GM18951 (cell line): ENCODE measurements at regions not wholly inside any gene's neighbourhood (a gene's known extent, or its start where the extent isn't known, plus 50 kb on each side); places are given as distances from the start of the nearest gene placed in this dataset.

Experiments
- POLR2A ChIP-seq: IDR thresholded peaks from 4 replicates; pipeline ENCODE4 v1.6.1; 2011; ENCODE audit warnings: mild to moderate bottlenecking; ENCODE audit not compliant: insufficient read length, insufficient read depth; ENCODE audit errors: extremely low read depth
- in situ Hi-C: fragments of 300-500 bp; cut with MboI; formaldehyde crosslinking; loops from one replicate; pipeline ENCODE4 v1.12.0; 2022; ENCODE audit warnings: low sequenced_read_pairs, mixed read lengths, inconsistent platforms; ENCODE audit not compliant: unreplicated experiment

DNA sequence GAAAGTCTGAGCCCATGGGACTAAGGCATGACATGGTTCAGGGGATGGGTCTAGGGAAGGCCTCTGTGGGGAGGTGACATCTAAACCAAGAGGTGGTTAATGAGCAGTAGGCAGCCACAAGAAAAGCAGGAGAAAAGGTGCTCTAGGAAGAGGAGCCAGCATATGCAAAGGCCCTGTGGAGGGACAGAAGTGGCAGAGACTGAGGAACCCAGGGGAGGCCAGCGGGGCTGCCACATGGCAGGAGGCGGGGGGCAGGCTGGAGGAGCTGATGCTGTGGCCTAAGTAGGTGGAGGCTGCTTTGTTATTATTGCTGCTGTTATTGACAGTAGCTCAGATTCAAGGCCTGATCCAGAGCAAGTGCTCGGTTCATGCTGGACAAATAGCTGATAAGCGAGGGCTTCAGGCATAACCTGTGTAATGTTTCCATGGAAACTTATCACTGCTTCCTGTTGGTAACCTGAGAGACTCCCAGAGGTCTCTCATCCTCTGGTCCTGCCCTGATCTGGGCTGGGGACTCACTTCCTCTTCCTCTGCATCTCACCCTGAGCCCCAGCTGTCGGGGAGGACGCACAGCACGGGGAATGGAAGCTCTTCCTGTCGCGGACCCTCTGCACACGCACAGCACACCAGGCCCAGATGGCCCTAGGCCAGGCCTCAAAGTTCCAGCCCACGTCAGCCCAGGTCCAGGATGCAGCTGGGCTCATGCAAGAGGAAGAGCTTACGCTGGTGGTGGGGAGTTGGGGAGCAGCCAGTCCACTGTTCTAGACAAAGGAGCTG lies 75.2 kb upstream of the TP53I11 start:
- in situ Hi-C loops, result no loop called here
- no peak for TF ChIP-seq POLR2A

DNA sequence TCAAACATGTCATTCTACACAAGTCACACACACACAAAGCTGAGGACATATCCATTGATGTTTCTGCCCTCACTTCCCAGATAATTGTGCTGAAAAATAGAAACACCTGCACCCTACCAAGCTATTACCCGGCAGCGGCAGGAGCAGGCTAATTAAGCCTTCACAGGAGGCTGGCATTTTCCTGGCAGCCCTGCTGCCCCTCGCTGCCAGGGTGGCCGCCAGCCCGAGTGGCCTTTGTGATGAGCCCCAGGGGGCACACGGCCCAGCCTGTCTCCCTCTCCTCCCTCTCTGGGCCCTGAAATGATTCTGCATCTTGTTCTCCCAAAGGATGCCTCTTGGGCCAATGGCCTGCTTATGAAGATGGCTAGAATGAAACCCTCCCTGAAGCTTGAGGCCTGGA lies 76.2 kb upstream of the TP53I11 start:
- in situ Hi-C loops, result no loop called here
- TF ChIP-seq POLR2A, result no peak

GRCh38 chr11:45027312-45027711 lies 76.6 kb upstream of the TP53I11 start:
- in situ Hi-C loops, result no loop called here
- TF ChIP-seq POLR2A, result no peak

DNA sequence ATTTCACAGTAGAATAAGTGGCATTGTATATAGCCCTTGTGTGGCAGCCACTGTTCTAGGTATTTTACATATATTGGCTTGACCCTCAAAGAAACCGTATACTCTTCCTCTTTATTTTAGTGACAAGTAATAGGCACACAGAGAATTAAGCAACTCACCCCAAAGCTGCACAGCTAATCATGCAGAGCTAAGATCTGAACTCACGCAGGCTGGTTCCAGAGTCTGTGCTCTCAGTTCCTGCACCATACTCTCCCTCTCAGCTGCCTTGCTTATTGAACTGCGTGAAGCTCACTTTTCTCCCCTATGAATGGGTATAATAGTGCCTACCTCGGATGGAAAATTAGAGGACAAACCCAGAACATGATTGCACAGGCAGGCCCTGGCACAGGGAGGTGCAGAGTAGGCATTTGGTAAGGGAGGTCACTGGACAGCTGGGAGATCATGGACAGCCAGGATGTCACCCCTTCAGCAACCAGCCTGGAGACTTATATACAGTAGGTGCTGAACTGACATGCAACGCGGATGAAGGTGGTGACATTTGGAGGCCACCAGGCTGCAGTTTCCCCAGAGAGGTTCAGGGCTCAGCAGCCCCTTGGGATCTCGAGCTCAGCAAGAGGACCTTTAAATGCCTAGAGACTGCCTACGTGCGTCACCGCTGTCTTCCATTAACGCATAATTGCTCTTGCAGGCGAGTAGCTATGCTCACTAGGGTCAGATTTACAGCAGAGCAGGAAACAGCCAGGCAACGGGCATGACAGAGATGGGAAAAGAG lies 78.4 kb upstream of the TP53I11 start:
- in situ Hi-C loops, result no loop called here
- TF ChIP-seq POLR2A, result no peak

GRCh38 chr11:45030778-45031177 lies 80.1 kb upstream of the TP53I11 start:
- in situ Hi-C loops, result no loop called here
- no peak for TF ChIP-seq POLR2A

GRCh38 chr11:45031912-45032519 lies 81.3 kb upstream of the TP53I11 start:
- in situ Hi-C loops, result no loop called here
- no peak for TF ChIP-seq POLR2A

- in situ Hi-C loops, result no loop called here
- no peak for TF ChIP-seq POLR2A
These were observed 84.7 kb upstream of the TP53I11 start for GRCh38 chr11:45035413-45035812.

DNA sequence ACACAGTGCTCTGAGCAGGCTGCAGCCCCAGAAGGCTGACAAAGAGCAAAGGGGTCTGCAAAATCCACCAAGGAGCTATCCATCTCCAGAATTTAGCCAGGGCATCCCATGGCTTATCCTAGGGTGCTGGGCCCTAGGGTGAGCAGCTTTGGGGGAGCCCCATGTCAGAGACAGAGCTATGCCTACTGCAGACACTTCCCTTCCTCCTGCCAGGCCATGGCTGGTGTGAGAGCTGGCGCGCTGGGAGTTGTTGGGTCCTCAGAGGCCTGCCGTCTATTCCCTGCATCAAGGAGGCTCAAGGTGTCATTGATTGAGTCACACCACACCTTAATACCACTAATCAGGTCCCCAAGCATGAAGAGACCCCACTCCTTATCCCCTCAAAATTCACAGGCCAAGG lies 85.3 kb upstream of the TP53I11 start:
- in situ Hi-C loops, result no loop called here

GRCh38 chr11:45036733-45037132 lies 86.0 kb upstream of the TP53I11 start:
- no peak for TF ChIP-seq POLR2A
- in situ Hi-C loops, result no loop called here

More for the DNA sequence above, 85.3 kb upstream of the TP53I11 start:
- no peak for TF ChIP-seq POLR2A

- in situ Hi-C loops, result no loop called here
- no peak for TF ChIP-seq POLR2A
These were observed 86.8 kb upstream of the TP53I11 start for GRCh38 chr11:45037434-45038005.

GRCh38 chr11:45038923-45039322 lies 88.2 kb upstream of the TP53I11 start:
- in situ Hi-C loops, result no loop called here
- TF ChIP-seq POLR2A, result no peak

GRCh38 chr11:45041596-45041995 lies 90.9 kb upstream of the TP53I11 start:
- in situ Hi-C loops, result no loop called here
- no peak for TF ChIP-seq POLR2A

GRCh38 chr11:45042560-45042959 lies 91.9 kb upstream of the TP53I11 start:
- TF ChIP-seq POLR2A, result no peak
- in situ Hi-C loops, result no loop called here

- in situ Hi-C loops, result no loop called here
- no peak for TF ChIP-seq POLR2A
These were observed 93.2 kb upstream of the TP53I11 start for GRCh38 chr11:45043755-45044475.
